HCT116 (cell line): ENCODE measurements at regions not wholly inside any gene's neighbourhood (a gene's known extent, or its start where the extent isn't known, plus 50 kb on each side); places are given as distances from the start of the nearest gene placed in this dataset.

Source experiments
- ATAC-seq: fragments of 200-7000 bp; cut with Tn5 transposase; 2 replicates; pipeline ENCODE4 v1.9.1; 2020; ENCODE audit warnings: mild to moderate bottlenecking, moderate library complexity
- BruUV-seq: library from RNA; stranded (reverse); fragments of 400-500 nt; replicated peaks from 2 replicates; lab custom pipeline; 2021; lab: Mats Ljungman, UMichigan
- CTCF ChIA-PET: fragments of 300-600 bp; sonication (Branson Sonifier 250); formaldehyde crosslinking; loops from one replicate; lab custom pipeline; 2021; ENCODE audit warnings: antibody characterized with exemption; lab: Charles Lee
- POLR2A ChIA-PET: fragments of 300-600, 350-600 bp; sonication (Branson Sonifier 250); formaldehyde crosslinking; loops from one replicate; lab custom pipeline; 2021; ENCODE audit warnings: antibody characterized with exemption; lab: Charles Lee
- RAD21 ChIA-PET, 2 experiments: fragments of 300-600 bp; sonication (Branson Sonifier 250); formaldehyde crosslinking; loops; one replicate each; lab custom pipeline; 2023; ENCODE audit warnings: low total read pairs in 2 of 2; ENCODE audit not compliant: uncharacterized antibody in 2 of 2, unreplicated experiment in 2 of 2, low non-redundant PET in 1 of 2; lab: Charles Lee
- DNase-seq: peaks from one replicate; pipeline ENCODE4 v3.0.0-alpha.2; 2010; ENCODE audit warnings: low read depth, low spot score
- H2AFZ ChIP-seq: fragments of 200-600 bp; shearing (Covaris generic), sonication (generic); 2 replicates; pipeline ENCODE4 v1.6.1; 2017; ENCODE audit warnings: low read depth, mixed run types, mixed read lengths, antibody characterized with exemption, low read length; ENCODE audit not compliant: poor library complexity, severe bottlenecking
- H3K27ac ChIP-seq: 2 replicates; pipeline ENCODE4 v1.5.1; 2012; ENCODE audit warnings: low read depth, low read length
- H3K27me3 ChIP-seq: fragments of 200-600 bp; sonication (generic); 2 replicates; pipeline ENCODE4 v1.6.1; 2016; ENCODE audit warnings: mixed run types, low read length, mixed read lengths; ENCODE audit not compliant: insufficient read depth
- H3K36me3 ChIP-seq, 2 experiments: fragments of 200-500 bp in 1 of 2; fragments of 200-600 bp in 1 of 2; sonication (Bioruptor generic) in 1 of 2; sonication (generic) in 1 of 2; 2 replicates each; pipeline versions ENCODE4 v1.5.1 to v1.6.1; 2014 to 2016; ENCODE audit warnings: low read length in 2 of 2, inconsistent platforms in 1 of 2, mixed read lengths in 1 of 2, mixed run types in 1 of 2; ENCODE audit not compliant: insufficient read depth in 2 of 2, control insufficient read depth in 1 of 2
- H3K4me1 ChIP-seq, 2 experiments: fragments of 200-600 bp in 1 of 2; sonication (generic) in 1 of 2; 2 replicates each; pipeline versions ENCODE4 v1.5.1 to v1.6.1; 2012 to 2017; ENCODE audit warnings: low read length in 2 of 2, inconsistent platforms in 1 of 2, mild to moderate bottlenecking in 1 of 2, mixed read lengths in 1 of 2, mixed run types in 1 of 2, moderate library complexity in 1 of 2; ENCODE audit not compliant: insufficient read depth in 2 of 2, control insufficient read depth in 1 of 2
- H3K4me2 ChIP-seq: fragments of 200-600 bp; sonication (generic); 2 replicates; pipeline ENCODE4 v1.6.1; 2017; ENCODE audit warnings: mixed run types, low read length, mixed read lengths
- H3K4me3 ChIP-seq, 2 experiments: fragments of 200-600 bp in 1 of 2; sonication (generic) in 1 of 2; replicated peaks in 1 of 2; 2 replicates each; pipeline ENCODE4 v1.5.1; 2011 to 2016; ENCODE audit warnings: low read length in 2 of 2, control low read depth in 1 of 2, low read depth in 1 of 2, mild to moderate bottlenecking in 1 of 2, mixed read lengths in 1 of 2, mixed run types in 1 of 2
- H3K79me2 ChIP-seq: fragments of 200-600 bp; sonication (generic); 2 replicates; pipeline ENCODE4 v1.6.1; 2017; ENCODE audit warnings: mild to moderate bottlenecking, mixed run types, low read length, moderate library complexity, mixed read lengths; ENCODE audit not compliant: insufficient read depth
- H3K9ac ChIP-seq: fragments of 200-600 bp; sonication (generic); 2 replicates; pipeline ENCODE4 v1.6.1; 2016; ENCODE audit warnings: low read length, mixed read lengths
- H3K9me2 ChIP-seq: fragments of 200-600 bp; sonication (generic), shearing (Covaris generic); 2 replicates; pipeline ENCODE4 v1.6.1; 2017; ENCODE audit warnings: mixed run types, mild to moderate bottlenecking, moderate library complexity; ENCODE audit not compliant: insufficient read depth
- H3K9me3 ChIP-seq, 2 experiments: fragments of 200-500 bp in 1 of 2; fragments of 200-600 bp in 1 of 2; sonication (Bioruptor generic) in 1 of 2; sonication (generic) in 1 of 2; 2 replicates each; pipeline ENCODE4 v1.6.1; 2014 to 2017; ENCODE audit warnings: low read length in 2 of 2, mixed read lengths in 2 of 2, inconsistent platforms in 1 of 2, low read depth in 1 of 2, mild to moderate bottlenecking in 1 of 2, mixed run types in 1 of 2, moderate library complexity in 1 of 2; ENCODE audit not compliant: control insufficient read depth in 1 of 2, insufficient read depth in 1 of 2
- H4K20me1 ChIP-seq: fragments of 200-600 bp; sonication (generic), shearing (Covaris generic); 2 replicates; pipeline ENCODE4 v1.6.1; 2017; ENCODE audit warnings: mixed run types, mild to moderate bottlenecking, moderate library complexity; ENCODE audit not compliant: insufficient read depth
- EZH2 ChIP-seq: fragments of 200-600 bp; sonication (generic); IDR thresholded peaks from 2 replicates; pipeline ENCODE4 v1.6.1; 2017; ENCODE audit warnings: antibody characterized with exemption, mixed run types
- POLR2A ChIP-seq: IDR thresholded peaks from 2 replicates; pipeline ENCODE4 v1.7.0; 2011; ENCODE audit warnings: borderline replicate concordance; ENCODE audit not compliant: insufficient read depth, insufficient read length; ENCODE audit errors: extremely low read depth
- SIN3A ChIP-seq: IDR thresholded peaks from 2 replicates; pipeline ENCODE4 v1.6.1; 2012; ENCODE audit warnings: low read depth
- ZNF274 ChIP-seq: fragments of 200-500 bp; sonication (Bioruptor generic); IDR thresholded peaks from 2 replicates; pipeline ENCODE4 v1.6.1; 2014; ENCODE audit warnings: mild to moderate bottlenecking, low read depth, low read length, inconsistent platforms
- intact Hi-C: fragments of 100-400 bp; cut with micrococcal nuclease; formaldehyde crosslinking; loops from 2 replicates; pipeline ENCODE4 v1.10.0; 2022
- TF ChIP-seq, protein P1 (sequence below): IDR thresholded peaks from 2 replicates; pipeline ENCODE4 v1.6.1; 2012; ENCODE audit warnings: low read depth
- TF ChIP-seq, protein P2 (sequence below), 3 experiments: fragments of 200-600 bp in 1 of 3; sonication (generic) in 1 of 3; IDR thresholded peaks in 2 of 3; conservative IDR thresholded peaks in 1 of 3; 2 replicates each; pipeline ENCODE4 v1.5.1; 2012 to 2017; ENCODE audit warnings: low read depth in 2 of 3, low read length in 2 of 3, antibody characterized with exemption in 1 of 3, borderline replicate concordance in 1 of 3, control low read depth in 1 of 3, mild to moderate bottlenecking in 1 of 3, mixed read lengths in 1 of 3, mixed run types in 1 of 3, moderate library complexity in 1 of 3; ENCODE audit not compliant: insufficient read depth in 1 of 3

DNA sequence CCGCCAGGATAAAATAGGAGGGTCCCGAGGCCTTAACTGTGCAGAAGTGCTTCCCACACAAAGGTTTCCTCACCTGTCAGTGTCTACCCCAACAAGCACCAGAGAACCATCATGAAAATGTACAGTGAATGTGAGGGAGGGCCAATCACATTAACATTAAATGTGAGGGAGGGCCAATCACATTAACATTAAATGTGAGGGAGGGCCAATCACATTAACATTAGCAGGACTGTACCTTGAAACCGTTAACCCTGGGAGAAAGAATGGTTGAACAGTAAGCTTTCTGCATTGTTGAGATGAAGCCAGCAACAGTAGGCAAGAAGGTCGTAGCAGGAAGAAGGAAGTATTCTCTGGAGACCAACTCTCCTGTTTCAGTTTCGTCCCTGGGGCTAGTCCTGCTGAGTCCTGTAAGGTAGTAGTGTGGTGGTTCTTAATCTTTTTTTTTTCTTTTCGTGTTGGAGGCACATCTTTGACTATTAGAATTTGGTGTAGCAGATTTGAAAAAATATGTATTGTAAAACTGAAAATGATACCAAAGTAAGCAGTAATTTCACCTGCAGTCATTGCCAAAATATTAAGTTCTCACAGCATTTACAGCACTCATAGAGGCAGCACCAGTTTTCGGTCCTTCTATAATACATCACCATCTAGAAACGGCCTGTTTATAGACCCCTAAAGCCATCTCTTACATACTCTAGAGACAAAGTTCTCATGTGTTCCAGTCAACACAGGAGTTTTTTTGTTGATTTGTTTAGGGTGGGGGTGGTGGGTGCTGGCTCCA is 98.6 kb upstream of the PPP2R5A start (continued):
- TF ChIP-seq, protein P1, sequence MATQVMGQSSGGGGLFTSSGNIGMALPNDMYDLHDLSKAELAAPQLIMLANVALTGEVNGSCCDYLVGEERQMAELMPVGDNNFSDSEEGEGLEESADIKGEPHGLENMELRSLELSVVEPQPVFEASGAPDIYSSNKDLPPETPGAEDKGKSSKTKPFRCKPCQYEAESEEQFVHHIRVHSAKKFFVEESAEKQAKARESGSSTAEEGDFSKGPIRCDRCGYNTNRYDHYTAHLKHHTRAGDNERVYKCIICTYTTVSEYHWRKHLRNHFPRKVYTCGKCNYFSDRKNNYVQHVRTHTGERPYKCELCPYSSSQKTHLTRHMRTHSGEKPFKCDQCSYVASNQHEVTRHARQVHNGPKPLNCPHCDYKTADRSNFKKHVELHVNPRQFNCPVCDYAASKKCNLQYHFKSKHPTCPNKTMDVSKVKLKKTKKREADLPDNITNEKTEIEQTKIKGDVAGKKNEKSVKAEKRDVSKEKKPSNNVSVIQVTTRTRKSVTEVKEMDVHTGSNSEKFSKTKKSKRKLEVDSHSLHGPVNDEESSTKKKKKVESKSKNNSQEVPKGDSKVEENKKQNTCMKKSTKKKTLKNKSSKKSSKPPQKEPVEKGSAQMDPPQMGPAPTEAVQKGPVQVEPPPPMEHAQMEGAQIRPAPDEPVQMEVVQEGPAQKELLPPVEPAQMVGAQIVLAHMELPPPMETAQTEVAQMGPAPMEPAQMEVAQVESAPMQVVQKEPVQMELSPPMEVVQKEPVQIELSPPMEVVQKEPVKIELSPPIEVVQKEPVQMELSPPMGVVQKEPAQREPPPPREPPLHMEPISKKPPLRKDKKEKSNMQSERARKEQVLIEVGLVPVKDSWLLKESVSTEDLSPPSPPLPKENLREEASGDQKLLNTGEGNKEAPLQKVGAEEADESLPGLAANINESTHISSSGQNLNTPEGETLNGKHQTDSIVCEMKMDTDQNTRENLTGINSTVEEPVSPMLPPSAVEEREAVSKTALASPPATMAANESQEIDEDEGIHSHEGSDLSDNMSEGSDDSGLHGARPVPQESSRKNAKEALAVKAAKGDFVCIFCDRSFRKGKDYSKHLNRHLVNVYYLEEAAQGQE: no peak
- TF ChIP-seq ZNF274: no peak
- no peak for TF ChIP-seq POLR2A
- TF ChIP-seq, protein P2, sequence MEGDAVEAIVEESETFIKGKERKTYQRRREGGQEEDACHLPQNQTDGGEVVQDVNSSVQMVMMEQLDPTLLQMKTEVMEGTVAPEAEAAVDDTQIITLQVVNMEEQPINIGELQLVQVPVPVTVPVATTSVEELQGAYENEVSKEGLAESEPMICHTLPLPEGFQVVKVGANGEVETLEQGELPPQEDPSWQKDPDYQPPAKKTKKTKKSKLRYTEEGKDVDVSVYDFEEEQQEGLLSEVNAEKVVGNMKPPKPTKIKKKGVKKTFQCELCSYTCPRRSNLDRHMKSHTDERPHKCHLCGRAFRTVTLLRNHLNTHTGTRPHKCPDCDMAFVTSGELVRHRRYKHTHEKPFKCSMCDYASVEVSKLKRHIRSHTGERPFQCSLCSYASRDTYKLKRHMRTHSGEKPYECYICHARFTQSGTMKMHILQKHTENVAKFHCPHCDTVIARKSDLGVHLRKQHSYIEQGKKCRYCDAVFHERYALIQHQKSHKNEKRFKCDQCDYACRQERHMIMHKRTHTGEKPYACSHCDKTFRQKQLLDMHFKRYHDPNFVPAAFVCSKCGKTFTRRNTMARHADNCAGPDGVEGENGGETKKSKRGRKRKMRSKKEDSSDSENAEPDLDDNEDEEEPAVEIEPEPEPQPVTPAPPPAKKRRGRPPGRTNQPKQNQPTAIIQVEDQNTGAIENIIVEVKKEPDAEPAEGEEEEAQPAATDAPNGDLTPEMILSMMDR (IDR thresholded peaks at IDR 0.05 in 2 of 3, conservative IDR thresholded peaks at IDR 0.05 in 1 of 3; ENCODE audit: borderline replicate concordance in 1 of 3, insufficient read depth in 1 of 3, low read depth in 2 of 3, low read length in 2 of 3): no peak
- TF ChIP-seq, all 23 proteins: peak for 0

DNA sequence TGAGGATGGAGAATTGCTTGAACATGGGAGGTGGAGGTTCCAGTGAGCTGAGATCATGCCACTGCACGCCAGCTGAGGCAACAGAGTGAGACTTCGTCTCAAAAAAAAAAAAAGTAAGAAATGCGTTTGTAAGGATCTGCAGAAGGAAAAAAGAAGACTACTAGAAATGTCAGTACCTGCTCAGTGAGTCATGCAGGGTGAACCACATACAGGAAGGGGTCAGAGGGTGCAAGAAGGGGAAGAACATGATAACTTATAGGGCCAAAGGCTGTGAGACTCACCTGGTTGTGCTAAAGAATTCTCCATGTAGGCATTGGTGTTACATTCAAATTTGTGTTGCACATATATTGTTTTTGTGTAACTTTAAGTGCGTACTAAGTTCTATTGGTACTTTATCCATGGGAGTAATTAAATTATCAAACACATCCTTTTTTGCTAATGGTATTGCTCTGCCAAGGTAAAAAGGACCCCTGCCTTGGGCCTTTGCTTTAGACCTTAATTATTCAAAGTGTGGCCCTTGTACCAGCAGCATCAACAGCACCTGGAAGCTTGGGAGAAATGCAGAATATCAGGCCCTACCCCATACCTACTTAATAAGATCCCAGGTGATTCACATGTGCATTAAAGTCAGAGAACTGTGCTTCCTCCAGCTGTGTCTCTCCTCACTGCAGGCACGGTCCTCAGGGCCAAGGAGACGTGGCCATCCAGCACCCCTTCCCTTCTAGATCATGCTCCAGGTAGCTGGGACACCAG is 96.4 kb upstream of the PPP2R5A start:
- no TSS peak for BruUV-seq
- no peak overlapping the region for H3K4me2 ChIP-seq
- H3K9me2 ChIP-seq: no peaks in the 10 kb centered on the region
- H3K79me2 ChIP-seq: no peaks in the 10 kb centered on the region
- H3K4me1 ChIP-seq: no peaks in the 10 kb centered on the region
- no peak for TF ChIP-seq SIN3A
- TF ChIP-seq EZH2: no peak
- no peaks in the 10 kb centered on the region for H3K9me3 ChIP-seq
- H3K36me3 ChIP-seq: no peaks in the 10 kb centered on the region
- POLR2A ChIA-PET: no interaction called here
- no peak overlapping the region for H2AFZ ChIP-seq
- no peaks in the 10 kb centered on the region for H3K27me3 ChIP-seq
- ATAC-seq: no peak
- RAD21 ChIA-PET: interaction anchor here in 1 of 2 experiments (0.5 kb wide), 1 partner anchor 9 kb away, joined by 3 read pairs; no protein-coding TSS in a partner anchor
- DNase-seq: no peak
- no peak overlapping the region for H3K9ac ChIP-seq
- H4K20me1 ChIP-seq: no peaks in the 10 kb centered on the region
- CTCF ChIA-PET: no interaction called here
- H3K27ac ChIP-seq: no peak overlapping the region
- intact Hi-C loops: no loop called here
- no peak overlapping the region for H3K4me3 ChIP-seq
